ENCODE measurements at regions not wholly inside any gene's neighbourhood (a gene's known extent, or its start where the extent isn't known, plus 50 kb on each side); places are given as distances from the start of the nearest gene placed in this dataset.

GRCh38 chr4:187183346-187183745 lies 459.7 kb upstream of the FAT1 start:
- TF ChIP-seq MAX (IDR thresholded peaks at IDR 0.05) (no peak), REST (IDR thresholded peaks at IDR 0.05; ENCODE audit: low read depth) (no peak), CEBPB (IDR thresholded peaks at IDR 0.05) (no peak), EP300 (IDR thresholded peaks at IDR 0.05; ENCODE audit: borderline replicate concordance) (no peak), NFIC (IDR thresholded peaks at IDR 0.05) (no peak), YY1 (IDR thresholded peaks at IDR 0.05; ENCODE audit: low read depth) (no peak), FOXM1 (IDR thresholded peaks at IDR 0.05; ENCODE audit: borderline replicate concordance, low read depth) (no peak), USF1 (IDR thresholded peaks at IDR 0.05) (no peak), CREB1 (IDR thresholded peaks at IDR 0.05; ENCODE audit: low read depth) (no peak), ZBTB7A (IDR thresholded peaks at IDR 0.05; ENCODE audit: low read depth) (no peak), TAF1 (IDR thresholded peaks at IDR 0.05; ENCODE audit: low read depth) (no peak), TEAD4 (IDR thresholded peaks at IDR 0.05) (no peak)

Measured in Ishikawa (cell line).